ENCODE measurements at regions not wholly inside any gene's neighbourhood (a gene's known extent, or its start where the extent isn't known, plus 50 kb on each side); places are given as distances from the start of the nearest gene placed in this dataset.

DNA sequence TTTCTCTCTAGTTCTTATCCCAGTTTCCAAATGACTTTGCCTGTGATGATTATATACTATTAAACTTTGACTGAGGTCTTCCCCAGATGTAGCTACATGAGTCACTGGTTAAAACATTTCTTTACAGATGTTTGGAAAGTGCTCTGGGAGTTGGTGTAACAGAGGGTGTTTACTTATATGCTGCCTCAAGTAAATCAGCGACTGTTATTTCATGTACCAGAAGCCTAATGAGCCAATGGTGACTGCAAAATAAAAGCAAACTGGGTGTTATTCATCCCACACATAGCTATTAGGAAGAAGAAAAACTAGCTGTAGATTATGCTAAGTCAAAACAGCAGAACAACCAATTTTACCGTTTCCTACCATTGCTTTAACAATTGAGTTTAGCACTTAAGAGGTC lies 929.7 kb upstream of the SEMA6A start:
- 66 to 86% (median 73%) methylated on average over 2 of the region's 2 CpGs for WGBS, 3 donors
- H3K4me3 ChIP-seq (ENCODE audit: low read depth in 1 of 3, low read length in 3 of 3): no peak overlapping the region
- no peak overlapping the region for H3K27ac ChIP-seq (ENCODE audit: low read depth in 1 of 3, low read length in 2 of 3)
- FAIRE-seq (no peak), DNase-seq (no peak)
- H3K9me3 ChIP-seq (ENCODE audit: control insufficient read depth in 2 of 2, insufficient read depth in 1 of 2, low read depth in 1 of 2, low read length in 1 of 2): no peaks in the 10 kb centered on the region
- H3K4me1 ChIP-seq (ENCODE audit: control insufficient read depth in 3 of 3, insufficient read depth in 2 of 3, low read depth in 1 of 3, low read length in 2 of 3): no peaks in the 10 kb centered on the region
- no peaks in the 10 kb centered on the region for H3K27me3 ChIP-seq (ENCODE audit: control insufficient read depth in 3 of 3, insufficient read depth in 3 of 3, low read length in 3 of 3)
- no peaks in the 10 kb centered on the region for H3K36me3 ChIP-seq (ENCODE audit: control insufficient read depth in 3 of 3, insufficient read depth in 2 of 3, low read depth in 1 of 3, low read length in 3 of 3)

DNA sequence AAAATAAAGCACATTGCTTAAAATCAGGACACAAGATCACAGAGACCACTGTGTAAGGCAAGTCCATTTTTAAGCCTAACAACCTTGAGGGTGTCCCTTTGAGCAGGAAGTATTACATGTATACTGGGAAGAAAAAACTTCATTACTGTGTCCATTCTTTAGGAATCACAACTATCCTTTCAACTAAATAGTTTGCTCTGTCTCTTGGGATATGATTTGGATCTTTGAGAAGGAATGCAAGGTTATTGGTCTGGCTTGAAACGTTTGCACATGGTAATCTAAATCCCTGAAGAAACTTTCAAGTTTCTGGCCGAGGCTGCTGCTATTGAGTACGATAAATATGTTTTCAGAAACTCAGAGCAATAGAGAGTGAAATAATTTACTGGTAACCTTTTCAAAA lies 923.0 kb upstream of the SEMA6A start:
- Histone ChIP-seq H3K4me1 (ENCODE audit: control insufficient read depth in 3 of 3, insufficient read depth in 2 of 3, low read depth in 1 of 3, low read length in 2 of 3) (no peaks in the 10 kb centered on the region), H3K27me3 (ENCODE audit: control insufficient read depth in 3 of 3, insufficient read depth in 3 of 3, low read length in 3 of 3) (no peaks in the 10 kb centered on the region), H3K36me3 (ENCODE audit: control insufficient read depth in 3 of 3, insufficient read depth in 2 of 3, low read depth in 1 of 3, low read length in 3 of 3) (no peaks in the 10 kb centered on the region), H3K27ac (ENCODE audit: low read depth in 1 of 3, low read length in 2 of 3) (no peak overlapping the region), H3K9me3 (ENCODE audit: control insufficient read depth in 2 of 2, insufficient read depth in 1 of 2, low read depth in 1 of 2, low read length in 1 of 2) (peaks cover 0 to under 1% of the 10 kb centered on the region in 2 donors), H3K4me3 (ENCODE audit: low read depth in 1 of 3, low read length in 3 of 3) (no peak overlapping the region)
- WGBS, 3 donors: 52 to 56% (median 56%) methylated on average over 3 of the region's 3 CpGs
- no peak for FAIRE-seq
- DNase-seq: no peak

DNA sequence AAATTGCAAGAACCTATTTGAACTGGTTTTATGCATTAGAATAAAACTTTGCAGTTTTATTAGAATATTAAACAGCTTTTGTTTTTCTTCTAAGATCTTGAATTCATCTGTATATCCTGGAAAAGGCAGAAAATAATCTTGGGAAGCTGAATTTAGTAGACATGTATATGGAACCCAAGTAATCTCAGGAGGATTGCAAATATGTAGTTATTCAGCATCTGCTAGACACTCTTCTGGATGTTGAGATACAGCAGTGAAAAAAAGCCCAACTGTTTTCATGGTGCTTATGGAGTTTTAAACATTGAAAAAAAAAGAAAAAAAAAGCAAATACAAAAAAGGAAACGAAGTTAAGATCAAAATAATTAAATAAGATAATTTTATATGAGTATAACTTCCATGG lies 922.2 kb upstream of the SEMA6A start:
- no peaks in the 10 kb centered on the region for H3K4me1 ChIP-seq (ENCODE audit: control insufficient read depth in 3 of 3, insufficient read depth in 2 of 3, low read depth in 1 of 3, low read length in 2 of 3)
- DNase-seq (no peak), FAIRE-seq (no peak)
- H3K27ac ChIP-seq (ENCODE audit: low read depth in 1 of 3, low read length in 2 of 3): no peak overlapping the region
- H3K4me3 ChIP-seq (ENCODE audit: low read depth in 1 of 3, low read length in 3 of 3): no peak overlapping the region
- H3K27me3 ChIP-seq (ENCODE audit: control insufficient read depth in 3 of 3, insufficient read depth in 3 of 3, low read length in 3 of 3): no peaks in the 10 kb centered on the region
- 33 to 49% (median 39%) methylated on average over 1 of the region's 1 CpG for WGBS, 3 donors
- H3K9me3 ChIP-seq (ENCODE audit: control insufficient read depth in 2 of 2, insufficient read depth in 1 of 2, low read depth in 1 of 2, low read length in 1 of 2): peaks cover 0 to 2% of the 10 kb centered on the region in 2 donors
- H3K36me3 ChIP-seq (ENCODE audit: control insufficient read depth in 3 of 3, insufficient read depth in 2 of 3, low read depth in 1 of 3, low read length in 3 of 3): no peaks in the 10 kb centered on the region

DNA sequence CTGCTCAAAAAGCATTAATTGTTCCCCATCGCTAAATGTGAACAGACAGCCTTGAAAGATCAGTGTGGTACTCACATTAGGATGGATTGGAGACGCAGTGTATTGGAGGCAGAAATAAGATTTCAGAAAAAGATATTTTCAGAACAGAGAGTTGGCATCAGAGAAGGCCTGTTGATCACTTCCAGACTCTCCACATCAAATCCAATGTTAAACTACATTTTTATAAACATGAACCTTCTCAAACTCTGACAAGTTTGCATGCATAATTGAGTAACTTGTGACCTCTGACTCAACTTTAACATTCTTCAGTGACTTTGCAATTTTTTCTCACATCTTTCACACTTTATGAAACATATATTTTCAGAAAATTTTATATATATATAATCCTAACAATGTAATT lies 919.6 kb upstream of the SEMA6A start:
- H3K4me3 ChIP-seq (ENCODE audit: low read depth in 1 of 3, low read length in 3 of 3): no peak overlapping the region
- no peaks in the 10 kb centered on the region for H3K36me3 ChIP-seq (ENCODE audit: control insufficient read depth in 3 of 3, insufficient read depth in 2 of 3, low read depth in 1 of 3, low read length in 3 of 3)
- H3K9me3 ChIP-seq (ENCODE audit: control insufficient read depth in 2 of 2, insufficient read depth in 1 of 2, low read depth in 1 of 2, low read length in 1 of 2): peaks cover 0 to 2% of the 10 kb centered on the region in 2 donors
- FAIRE-seq: no peak
- no peak overlapping the region for H3K27ac ChIP-seq (ENCODE audit: low read depth in 1 of 3, low read length in 2 of 3)
- H3K4me1 ChIP-seq (ENCODE audit: control insufficient read depth in 3 of 3, insufficient read depth in 2 of 3, low read depth in 1 of 3, low read length in 2 of 3): no peaks in the 10 kb centered on the region
- no peak for DNase-seq
- H3K27me3 ChIP-seq (ENCODE audit: control insufficient read depth in 3 of 3, insufficient read depth in 3 of 3, low read length in 3 of 3): no peaks in the 10 kb centered on the region
- WGBS, 3 donors: 77 to 92% (median 91%) methylated on average over 2 of the region's 2 CpGs

DNA sequence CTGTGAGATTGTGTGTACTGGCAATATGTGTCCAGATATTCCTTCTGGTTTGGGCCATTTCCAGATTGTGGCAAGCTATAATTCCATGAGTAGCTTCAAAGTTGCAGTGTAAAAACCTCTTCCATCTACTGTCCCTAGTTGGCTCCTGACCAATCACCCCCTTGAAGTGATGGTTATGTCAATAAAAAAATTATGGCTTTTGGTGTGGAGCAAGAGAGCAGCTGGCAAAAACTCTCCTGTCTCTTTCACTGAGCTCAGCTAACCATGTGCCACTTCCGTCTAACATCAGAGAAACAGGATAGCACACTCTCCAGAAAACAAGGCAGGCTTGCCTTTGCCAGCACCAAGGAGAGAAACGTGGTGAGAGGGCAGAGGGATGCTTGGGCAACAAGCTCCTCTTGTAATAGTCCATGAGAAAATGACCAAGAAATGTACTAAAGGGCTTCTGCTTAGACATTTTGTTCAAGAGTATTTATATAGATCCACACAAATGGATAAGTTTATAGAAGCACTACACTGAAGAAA lies 914.4 kb upstream of the SEMA6A start:
- Histone ChIP-seq H3K4me1 (ENCODE audit: control insufficient read depth in 3 of 3, insufficient read depth in 2 of 3, low read depth in 1 of 3, low read length in 2 of 3) (no peaks in the 10 kb centered on the region), H3K27me3 (ENCODE audit: control insufficient read depth in 3 of 3, insufficient read depth in 3 of 3, low read length in 3 of 3) (no peaks in the 10 kb centered on the region), H3K9me3 (ENCODE audit: control insufficient read depth in 2 of 2, insufficient read depth in 1 of 2, low read depth in 1 of 2, low read length in 1 of 2) (peaks cover 0 to 2% of the 10 kb centered on the region in 2 donors), H3K36me3 (ENCODE audit: control insufficient read depth in 3 of 3, insufficient read depth in 2 of 3, low read depth in 1 of 3, low read length in 3 of 3) (no peaks in the 10 kb centered on the region), H3K27ac (ENCODE audit: low read depth in 1 of 3, low read length in 2 of 3) (no peak overlapping the region), H3K4me3 (ENCODE audit: low read depth in 1 of 3, low read length in 3 of 3) (no peak overlapping the region)
- 27 to 55% (median 45%) methylated on average over 2 of the region's 2 CpGs for WGBS, 3 donors
- DNase-seq (no peak), FAIRE-seq (no peak)

DNA sequence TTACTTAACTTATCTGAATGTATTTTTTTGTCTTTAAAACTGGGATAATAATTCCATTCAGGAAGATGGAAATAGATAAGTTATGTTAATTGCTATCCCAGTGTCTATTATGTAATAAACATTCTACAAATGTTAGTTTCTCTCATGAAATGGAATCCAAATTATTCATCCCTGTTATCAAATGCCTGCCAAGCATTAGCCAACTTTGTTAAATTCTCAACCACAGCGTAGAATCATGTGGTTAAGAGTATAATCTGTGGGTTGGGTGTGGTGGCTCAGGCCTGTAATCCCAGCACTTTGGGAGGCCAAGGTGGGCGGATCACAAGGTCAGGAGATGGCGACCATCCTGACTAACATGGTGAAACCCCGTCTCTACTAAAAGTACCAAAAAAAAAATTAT lies 912.9 kb upstream of the SEMA6A start:
- 87 to 91% (median 89%) methylated on average over 4 of the region's 4 CpGs for WGBS, 3 donors
- FAIRE-seq (no peak), DNase-seq (no peak)
- Histone ChIP-seq H3K27ac (ENCODE audit: low read depth in 1 of 3, low read length in 2 of 3) (no peak overlapping the region), H3K4me1 (ENCODE audit: control insufficient read depth in 3 of 3, insufficient read depth in 2 of 3, low read depth in 1 of 3, low read length in 2 of 3) (no peaks in the 10 kb centered on the region), H3K9me3 (ENCODE audit: control insufficient read depth in 2 of 2, insufficient read depth in 1 of 2, low read depth in 1 of 2, low read length in 1 of 2) (peaks cover 0 to 1% of the 10 kb centered on the region in 2 donors), H3K27me3 (ENCODE audit: control insufficient read depth in 3 of 3, insufficient read depth in 3 of 3, low read length in 3 of 3) (no peaks in the 10 kb centered on the region), H3K36me3 (ENCODE audit: control insufficient read depth in 3 of 3, insufficient read depth in 2 of 3, low read depth in 1 of 3, low read length in 3 of 3) (no peaks in the 10 kb centered on the region), H3K4me3 (ENCODE audit: low read depth in 1 of 3, low read length in 3 of 3) (no peak overlapping the region)

DNA sequence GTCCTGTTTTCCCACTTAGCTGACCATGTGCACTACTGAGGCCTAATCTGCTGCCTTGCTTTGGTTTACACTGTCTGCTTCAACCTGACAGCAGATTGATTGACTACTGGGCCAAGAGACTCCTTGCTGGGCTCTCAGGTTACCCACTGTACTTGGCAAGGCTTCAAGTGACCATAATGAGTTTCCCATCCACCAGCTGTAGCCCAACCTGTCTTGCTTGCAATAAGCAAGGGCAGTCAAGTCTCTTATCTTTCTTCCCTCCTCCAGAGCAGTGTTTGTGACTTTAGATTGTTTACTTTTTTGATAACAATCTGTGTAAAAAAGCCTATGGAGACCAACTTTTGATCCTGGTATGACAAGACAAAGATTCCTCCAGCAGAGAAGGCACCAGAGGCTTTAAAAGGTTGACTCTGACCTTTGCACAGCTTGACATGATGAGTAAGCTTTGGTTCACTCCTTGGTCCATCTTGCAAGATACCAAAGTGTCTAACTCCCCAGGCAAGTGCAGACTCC lies 912.3 kb upstream of the SEMA6A start:
- FAIRE-seq: no peak

DNA sequence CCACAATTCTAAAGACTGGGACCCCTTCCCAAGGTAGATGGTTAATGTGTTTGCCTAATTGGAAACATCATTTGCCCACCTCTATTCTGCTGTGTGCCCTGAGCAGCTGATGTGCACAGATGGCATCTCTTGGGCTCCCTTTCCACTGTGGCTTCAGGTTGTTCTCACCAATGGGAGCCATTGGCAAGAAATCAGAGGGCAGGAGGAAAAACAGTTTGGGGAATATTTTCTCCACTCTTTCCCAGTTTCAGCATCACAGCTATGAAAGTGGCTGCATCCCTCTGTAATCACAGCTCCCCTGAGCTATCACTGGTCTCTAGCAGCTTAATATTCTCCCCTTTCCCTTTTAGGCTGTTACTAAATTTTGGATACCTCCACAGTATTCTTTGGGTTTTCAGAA lies 911.6 kb upstream of the SEMA6A start:
- no peaks in the 10 kb centered on the region for H3K27me3 ChIP-seq (ENCODE audit: control insufficient read depth in 3 of 3, insufficient read depth in 3 of 3, low read length in 3 of 3)
- no peaks in the 10 kb centered on the region for H3K36me3 ChIP-seq (ENCODE audit: control insufficient read depth in 3 of 3, insufficient read depth in 2 of 3, low read depth in 1 of 3, low read length in 3 of 3)
- no peaks in the 10 kb centered on the region for H3K9me3 ChIP-seq (ENCODE audit: control insufficient read depth in 2 of 2, insufficient read depth in 1 of 2, low read depth in 1 of 2, low read length in 1 of 2)
- H3K27ac ChIP-seq (ENCODE audit: low read depth in 1 of 3, low read length in 2 of 3): no peak overlapping the region
- FAIRE-seq (no peak), DNase-seq (no peak)
- H3K4me3 ChIP-seq (ENCODE audit: low read depth in 1 of 3, low read length in 3 of 3): no peak overlapping the region
- no peaks in the 10 kb centered on the region for H3K4me1 ChIP-seq (ENCODE audit: control insufficient read depth in 3 of 3, insufficient read depth in 2 of 3, low read depth in 1 of 3, low read length in 2 of 3)

More for the DNA sequence above, 912.3 kb upstream of the SEMA6A start:
- H3K4me3 ChIP-seq (ENCODE audit: low read depth in 1 of 3, low read length in 3 of 3): no peak overlapping the region
- no peaks in the 10 kb centered on the region for H3K4me1 ChIP-seq (ENCODE audit: control insufficient read depth in 3 of 3, insufficient read depth in 2 of 3, low read depth in 1 of 3, low read length in 2 of 3)
- DNase-seq: peak in 1 of 2 donors; percentile 37
- H3K9me3 ChIP-seq (ENCODE audit: control insufficient read depth in 2 of 2, insufficient read depth in 1 of 2, low read depth in 1 of 2, low read length in 1 of 2): no peaks in the 10 kb centered on the region
- H3K36me3 ChIP-seq (ENCODE audit: control insufficient read depth in 3 of 3, insufficient read depth in 2 of 3, low read depth in 1 of 3, low read length in 3 of 3): no peaks in the 10 kb centered on the region
- no peaks in the 10 kb centered on the region for H3K27me3 ChIP-seq (ENCODE audit: control insufficient read depth in 3 of 3, insufficient read depth in 3 of 3, low read length in 3 of 3)
- H3K27ac ChIP-seq (ENCODE audit: low read depth in 1 of 3, low read length in 2 of 3): no peak overlapping the region

DNA sequence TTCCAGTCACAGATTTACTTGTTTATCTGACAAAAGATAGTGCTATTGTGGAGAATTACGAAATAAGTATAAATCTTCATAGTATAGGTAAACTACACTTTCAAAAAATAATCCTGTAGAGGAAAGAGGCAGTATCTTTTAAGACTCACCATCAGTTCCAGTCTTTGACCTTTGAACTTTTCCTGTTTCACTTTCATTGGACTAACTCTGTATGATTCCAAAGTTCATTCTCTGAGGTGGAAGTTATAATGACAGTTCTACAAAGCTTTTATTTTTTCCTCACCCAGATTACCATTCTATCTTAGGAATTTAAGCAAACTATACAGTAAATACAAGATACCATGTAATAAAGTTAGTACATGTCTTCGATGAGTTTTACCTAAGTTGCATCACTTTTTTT lies 901.3 kb upstream of the SEMA6A start:
- no peak overlapping the region for H3K4me3 ChIP-seq (ENCODE audit: low read depth in 1 of 3, low read length in 3 of 3)
- DNase-seq (peak; percentile 83 to 85), FAIRE-seq (peak; percentile 19)
- no peaks in the 10 kb centered on the region for H3K36me3 ChIP-seq (ENCODE audit: control insufficient read depth in 3 of 3, insufficient read depth in 2 of 3, low read depth in 1 of 3, low read length in 3 of 3)
- H3K27me3 ChIP-seq (ENCODE audit: control insufficient read depth in 3 of 3, insufficient read depth in 3 of 3, low read length in 3 of 3): no peaks in the 10 kb centered on the region
- no peaks in the 10 kb centered on the region for H3K4me1 ChIP-seq (ENCODE audit: control insufficient read depth in 3 of 3, insufficient read depth in 2 of 3, low read depth in 1 of 3, low read length in 2 of 3)
- no peak overlapping the region for H3K27ac ChIP-seq (ENCODE audit: low read depth in 1 of 3, low read length in 2 of 3)
- peaks cover 0 to 7% of the 10 kb centered on the region in 2 donors for H3K9me3 ChIP-seq (ENCODE audit: control insufficient read depth in 2 of 2, insufficient read depth in 1 of 2, low read depth in 1 of 2, low read length in 1 of 2)
- WGBS, 3 donors: 24 to 55% (median 42%) methylated on average over 2 of the region's 2 CpGs
